Activated CD8-positive, alpha-beta T cell treated with anti-CD3 and anti-CD28 coated beads for 36 hours (primary cell): ENCODE measurements at regions not wholly inside any gene's neighbourhood (a gene's known extent, or its start where the extent isn't known, plus 50 kb on each side); places are given as distances from the start of the nearest gene placed in this dataset.

Experiments used
- ATAC-seq: fragments of 200-7000 bp; cut with Tn5 transposase; one replicate; pipeline ENCODE4 v1.10.0; 2021; ENCODE audit warnings: mild to moderate bottlenecking, moderate library complexity
- CTCF ChIA-PET: fragments of 350-600 bp; sonication (Branson Sonifier 250); formaldehyde crosslinking; loops from one replicate; lab custom pipeline; 2021; ENCODE audit warnings: antibody characterized with exemption; lab: Charles Lee
- POLR2A ChIA-PET: fragments of 350-600 bp; sonication (Branson Sonifier 250); formaldehyde crosslinking; loops from one replicate; lab custom pipeline; 2021; ENCODE audit warnings: antibody characterized with exemption; lab: Charles Lee
- DNase-seq: peaks from one replicate; pipeline ENCODE4 v3.0.0-alpha.2; 2020
- H3K27ac Mint-ChIP-seq: one replicate; pipeline ENCODE4 v1.8.0; 2021; ENCODE audit warnings: mild to moderate bottlenecking, mixed read lengths
- H3K27me3 Mint-ChIP-seq: one replicate; pipeline ENCODE4 v1.8.0; 2021; ENCODE audit warnings: mixed read lengths
- H3K36me3 Mint-ChIP-seq: one replicate; pipeline ENCODE4 v1.8.0; 2021; ENCODE audit warnings: low read depth, mixed read lengths
- H3K4me1 Mint-ChIP-seq: one replicate; pipeline ENCODE4 v1.8.0; 2021; ENCODE audit warnings: low read depth, mixed read lengths
- H3K4me3 Mint-ChIP-seq: one replicate; pipeline ENCODE4 v1.8.0; 2021; ENCODE audit warnings: mild to moderate bottlenecking, moderate library complexity, mixed read lengths
- H3K9me3 Mint-ChIP-seq: one replicate; pipeline ENCODE4 v1.8.0; 2021; ENCODE audit warnings: mixed read lengths
- CTCF ChIP-seq: fragments of 200-600 bp; IDR thresholded peaks from one replicate; pipeline ENCODE4 v1.8.0; 2022; ENCODE audit warnings: antibody characterized with exemption, mild to moderate bottlenecking
- intact Hi-C: fragments of 100-400 bp; cut with micrococcal nuclease; formaldehyde crosslinking; loops from one replicate; pipeline ENCODE4 v1.10.0; 2022

DNA sequence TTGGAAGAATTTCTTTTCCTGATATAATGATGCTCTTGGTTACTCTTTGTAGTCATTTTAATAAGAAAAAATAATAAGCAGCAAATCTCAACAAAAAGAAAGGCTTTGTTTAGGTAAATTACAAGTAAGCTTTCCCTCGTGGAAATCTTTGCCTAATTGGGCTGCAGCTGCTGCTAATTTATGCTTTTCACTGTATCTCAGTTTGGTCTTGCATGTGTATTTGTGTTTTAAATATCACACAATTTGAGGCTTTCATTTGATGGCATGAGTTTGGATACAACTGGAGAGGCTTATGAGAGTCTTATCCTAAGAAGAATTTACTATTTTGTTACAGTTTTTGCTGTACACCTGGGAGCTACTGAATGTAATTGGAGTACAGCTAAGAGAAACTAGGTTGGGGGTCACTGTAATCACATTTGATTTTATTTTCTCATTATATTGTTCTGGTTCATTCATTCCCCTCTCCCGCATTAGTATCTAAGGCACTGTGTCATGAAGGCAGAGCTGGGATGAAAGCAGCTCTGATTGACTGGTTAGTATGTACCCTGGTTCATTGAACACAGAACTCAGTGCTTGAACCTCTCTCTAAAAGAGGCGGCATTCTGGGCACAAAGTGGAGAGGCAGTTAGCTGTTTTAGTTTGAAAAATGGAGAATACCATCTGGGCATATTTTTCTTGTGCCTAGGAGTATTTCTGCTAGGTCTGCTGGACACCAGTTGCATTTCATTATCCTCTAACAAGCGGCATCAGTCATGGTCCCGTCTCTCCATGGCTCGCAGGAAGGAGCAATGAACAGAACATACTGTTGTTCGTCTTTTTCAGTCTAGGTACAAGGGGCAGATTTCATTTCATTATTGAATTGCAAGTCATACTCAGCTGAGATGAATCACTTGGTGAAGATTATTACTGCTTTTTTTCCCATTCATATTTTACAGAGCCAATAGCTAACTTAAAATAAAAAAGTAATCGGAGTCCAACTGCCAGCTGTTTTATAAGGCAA is 118.0 kb upstream of the TMEM260 start:
- Mint-ChIP-seq H3K27me3 (peaks cover 23% of the 10 kb centered on the region), H3K4me3 (no peak overlapping the region), H3K9me3 (peaks cover 2% of the 10 kb centered on the region), H3K4me1 (no peaks in the 10 kb centered on the region), H3K27ac (no peak overlapping the region), H3K36me3 (no peaks in the 10 kb centered on the region)
- ATAC-seq = no peak
- ChIA-PET POLR2A (interaction anchor here (0.7 kb wide), 1 partner anchor 758 kb away, joined by 3 read pairs; no protein-coding TSS in a partner anchor), CTCF (interaction anchor here (0.7 to 1.8 kb wide), 5 partner anchors 12 to 36 kb away, joined by 3 to 9 read pairs (median 3); no protein-coding TSS in a partner anchor)
- TF ChIP-seq CTCF = no peak
- intact Hi-C loops = no loop called here
- no peak for DNase-seq

DNA sequence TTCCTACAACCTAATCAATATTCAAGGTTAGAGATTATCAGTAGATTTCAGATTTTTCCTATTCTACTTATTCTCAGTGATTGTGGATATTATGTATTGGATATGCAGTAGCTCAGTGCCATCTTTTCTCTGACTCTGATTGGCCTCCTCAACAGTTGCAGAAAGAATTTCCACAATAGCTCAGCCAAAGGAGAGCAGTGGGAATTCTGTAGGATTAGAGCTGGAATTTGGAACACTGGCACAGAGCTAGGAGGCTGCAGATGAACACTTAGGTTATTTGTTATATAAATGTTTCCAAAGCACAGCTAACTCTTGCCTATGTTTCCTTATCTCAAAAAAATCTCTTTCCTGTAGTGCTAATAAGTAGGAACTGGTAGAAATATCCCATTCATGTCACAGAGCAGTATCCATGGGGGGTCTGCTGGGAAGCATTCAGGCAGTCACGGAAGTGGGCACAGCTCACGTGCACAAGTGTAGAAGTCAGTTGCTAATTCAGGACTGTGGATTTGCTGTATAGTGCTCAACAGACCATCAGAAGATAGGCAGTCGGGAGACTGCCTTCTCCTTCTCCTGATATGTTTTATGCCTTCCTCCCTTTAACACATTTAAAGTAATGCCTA is 116.2 kb upstream of the TMEM260 start:
- ChIA-PET CTCF (interaction anchor here (1.2 kb wide), 2 partner anchors 11 to 28 kb away, joined by 3 read pairs; no protein-coding TSS in a partner anchor), POLR2A (no interaction called here)
- Mint-ChIP-seq H3K4me3 (no peak overlapping the region), H3K36me3 (no peaks in the 10 kb centered on the region), H3K27ac (no peak overlapping the region), H3K27me3 (peaks cover 21% of the 10 kb centered on the region), H3K9me3 (peaks cover 2% of the 10 kb centered on the region), H3K4me1 (no peaks in the 10 kb centered on the region)
- no peak for DNase-seq
- no peak for ATAC-seq
- no peak for TF ChIP-seq CTCF
- intact Hi-C loops = no loop called here

GRCh38 chr14:56471056-56471455 is 108.5 kb upstream of the TMEM260 start:
- Mint-ChIP-seq H3K27ac (no peak overlapping the region), H3K9me3 (no peaks in the 10 kb centered on the region), H3K4me3 (no peak overlapping the region), H3K27me3 (peaks cover 6% of the 10 kb centered on the region), H3K4me1 (no peaks in the 10 kb centered on the region), H3K36me3 (no peaks in the 10 kb centered on the region)
- no peak for TF ChIP-seq CTCF
- ATAC-seq = no peak
- intact Hi-C loops = loop anchor here (10.0 kb wide), 1 partner anchor 736 kb away; no protein-coding TSS in a partner anchor
- ChIA-PET POLR2A (no interaction called here), CTCF (no interaction called here)
- no peak for DNase-seq

GRCh38 chr14:56474419-56475022 is 105.1 kb upstream of the TMEM260 start:
- no peak overlapping the region for H3K4me3 Mint-ChIP-seq
- no peaks in the 10 kb centered on the region for H3K36me3 Mint-ChIP-seq
- TF ChIP-seq CTCF = peak; percentile 72
- POLR2A ChIA-PET = no interaction called here
- intact Hi-C loops = loop anchor here (10.0 kb wide), 1 partner anchor 740 kb away; no protein-coding TSS in a partner anchor
- H3K4me1 Mint-ChIP-seq = no peaks in the 10 kb centered on the region
- no peak overlapping the region for H3K27ac Mint-ChIP-seq
- H3K27me3 Mint-ChIP-seq = no peaks in the 10 kb centered on the region
- CTCF ChIA-PET = interaction anchor here (0.6 to 2.6 kb wide), 40 partner anchors 10 to 1229 kb away, joined by 3 to 15 read pairs (median 3); no protein-coding TSS in a partner anchor
- DNase-seq = no peak
- H3K9me3 Mint-ChIP-seq = no peaks in the 10 kb centered on the region
- peak; percentile 66 for ATAC-seq
